IMR-90 (cell line): ENCODE measurements at regions not wholly inside any gene's neighbourhood (a gene's known extent, or its start where the extent isn't known, plus 50 kb on each side); places are given as distances from the start of the nearest gene placed in this dataset.

Source experiments
- ATAC-seq: fragments of 200-7000 bp; cut with Tn5 transposase; 2 replicates; pipeline ENCODE4 v1.9.1; 2020; ENCODE audit warnings: low read depth, mild to moderate bottlenecking, moderate library complexity
- BruUV-seq: library from RNA; stranded (reverse); fragments of 400-500 nt; replicated peaks from 2 replicates; lab custom pipeline; 2021; lab: Mats Ljungman, UMichigan
- CTCF ChIA-PET: fragments of 300-600 bp; formaldehyde crosslinking; extraction: SDS; loops from one replicate; lab custom pipeline; 2021; ENCODE audit warnings: antibody characterized with exemption; lab: Yijun Ruan, JAX
- POLR2A ChIA-PET: fragments of 300-600 bp; sonication (Branson Sonifier 250); formaldehyde crosslinking; loops from one replicate; lab custom pipeline; 2022; ENCODE audit warnings: antibody characterized with exemption; ENCODE audit not compliant: unreplicated experiment; lab: Charles Lee
- DNase-seq: peaks from one replicate; pipeline ENCODE4 v3.0.0; 2013
- H2AFZ ChIP-seq: replicated peaks from 2 replicates; pipeline ENCODE3; 2013; ENCODE audit warnings: low read length, mild to moderate bottlenecking; ENCODE audit not compliant: poor library complexity
- H2AK5ac ChIP-seq: 2 replicates; pipeline ENCODE4 v1.6.1; 2013; ENCODE audit warnings: low read depth, low read length, inconsistent platforms
- H2AK9ac ChIP-seq: replicated peaks from 2 replicates; pipeline ENCODE3; 2013; ENCODE audit warnings: mild to moderate bottlenecking, low read depth, low read length, moderate library complexity; ENCODE audit not compliant: poor library complexity
- H2BK120ac ChIP-seq: 2 replicates; pipeline ENCODE4 v1.6.1; 2013; ENCODE audit warnings: low read depth, low read length, inconsistent platforms
- H2BK15ac ChIP-seq: 3 replicates; pipeline ENCODE4 v1.6.1; 2013; ENCODE audit warnings: low read depth, low read length, inconsistent platforms
- H2BK20ac ChIP-seq: 2 replicates; pipeline ENCODE4 v1.6.1; 2013; ENCODE audit warnings: low read depth, mild to moderate bottlenecking, inconsistent platforms, low read length, moderate library complexity
- H2BK5ac ChIP-seq: 2 replicates; pipeline ENCODE4 v1.6.1; 2013; ENCODE audit warnings: mild to moderate bottlenecking, low read depth, low read length, inconsistent platforms; ENCODE audit not compliant: poor library complexity, severe bottlenecking
- H3K14ac ChIP-seq: replicated peaks from 2 replicates; pipeline ENCODE4 v1.6.1; 2013; ENCODE audit warnings: low read depth, low read length, inconsistent platforms
- H3K18ac ChIP-seq: 2 replicates; pipeline ENCODE4 v1.6.1; 2013; ENCODE audit warnings: low read depth, low read length, control low read depth
- H3K23ac ChIP-seq: 2 replicates; pipeline ENCODE4 v1.6.1; 2013; ENCODE audit warnings: low read depth, low read length, inconsistent platforms
- H3K27ac ChIP-seq: 2 replicates; pipeline ENCODE4 v1.5.1; 2013; ENCODE audit warnings: mild to moderate bottlenecking, control low read depth, low read length; ENCODE audit not compliant: insufficient read depth
- H3K27me3 ChIP-seq: 2 replicates; pipeline ENCODE4 v1.6.1; 2013; ENCODE audit warnings: low read length; ENCODE audit not compliant: control insufficient read depth, insufficient read depth
- H3K36me3 ChIP-seq: 2 replicates; pipeline ENCODE4 v1.6.1; 2013; ENCODE audit warnings: low read length, mixed read lengths; ENCODE audit not compliant: control insufficient read depth, insufficient read depth
- H3K4ac ChIP-seq: 2 replicates; pipeline ENCODE4 v1.6.1; 2013; ENCODE audit warnings: low read depth, low read length, inconsistent platforms
- H3K4me1 ChIP-seq: 2 replicates; pipeline ENCODE4 v1.6.1; 2013; ENCODE audit warnings: low read length, mixed read lengths; ENCODE audit not compliant: control insufficient read depth, insufficient read depth
- H3K4me2 ChIP-seq: 2 replicates; pipeline ENCODE4 v1.6.1; 2013; ENCODE audit warnings: low read depth, mild to moderate bottlenecking, control low read depth, low read length, moderate library complexity
- H3K4me3 ChIP-seq: 2 replicates; pipeline ENCODE4 v1.5.1; 2013; ENCODE audit warnings: low read depth, mild to moderate bottlenecking, control low read depth, low read length, moderate library complexity; ENCODE audit not compliant: insufficient read depth
- H3K56ac ChIP-seq: 2 replicates; pipeline ENCODE4 v1.6.1; 2013; ENCODE audit warnings: low read length, inconsistent platforms; ENCODE audit not compliant: insufficient read depth; ENCODE audit errors: extremely low read depth
- H3K79me1 ChIP-seq, 2 experiments: 2 replicates each; pipeline ENCODE4 v1.6.1; 2013; ENCODE audit warnings: low read length in 2 of 2, inconsistent platforms in 1 of 2, low read depth in 1 of 2
- H3K9ac ChIP-seq: 2 replicates; pipeline ENCODE4 v1.6.1; 2013; ENCODE audit warnings: low read depth, low read length, control low read depth
- H3K9me1 ChIP-seq: 2 replicates; pipeline ENCODE4 v1.6.1; 2013; ENCODE audit warnings: low read length, inconsistent platforms; ENCODE audit not compliant: insufficient read depth
- H3K9me3 ChIP-seq: 2 replicates; pipeline ENCODE4 v1.6.1; 2013; ENCODE audit warnings: low read length; ENCODE audit not compliant: control insufficient read depth, insufficient read depth
- H4K20me1 ChIP-seq: 2 replicates; pipeline ENCODE4 v1.6.1; 2013; ENCODE audit warnings: low read length, inconsistent platforms; ENCODE audit not compliant: insufficient read depth
- H4K5ac ChIP-seq: 2 replicates; pipeline ENCODE4 v1.6.1; 2013; ENCODE audit warnings: mild to moderate bottlenecking, low read depth, low read length, control low read depth
- H4K8ac ChIP-seq, 2 experiments: 2 replicates each; pipeline ENCODE4 v1.6.1; 2013; ENCODE audit warnings: low read depth in 2 of 2, low read length in 2 of 2, control low read depth in 1 of 2, inconsistent platforms in 1 of 2
- H4K91ac ChIP-seq: 2 replicates; pipeline ENCODE4 v1.6.1; 2013; ENCODE audit warnings: low read depth, low read length, inconsistent platforms; ENCODE audit not compliant: insufficient read depth
- BHLHE40 ChIP-seq: fragments of 150-350 bp; IDR thresholded peaks from 2 replicates; pipeline ENCODE4 v1.6.1; 2016; ENCODE audit warnings: mild to moderate bottlenecking, low read depth, low read length
- CEBPB ChIP-seq: IDR thresholded peaks from 2 replicates; pipeline ENCODE4 v1.6.1; 2012; ENCODE audit warnings: low read depth, low read length, improper control_type of control experiment
- CHD1 ChIP-seq: IDR thresholded peaks from 2 replicates; pipeline ENCODE4 v1.6.1; 2012; ENCODE audit warnings: low read depth, low read length, improper control_type of control experiment
- CTCF ChIP-seq: conservative IDR thresholded peaks from 2 replicates; pipeline ENCODE4 v1.5.1; 2012; ENCODE audit warnings: mild to moderate bottlenecking, low read depth, low read length, improper control_type of control experiment
- ELK1 ChIP-seq: fragments of 150-350 bp; IDR thresholded peaks from 2 replicates; pipeline ENCODE4 v1.6.1; 2016; ENCODE audit warnings: low read depth, mild to moderate bottlenecking, low read length, moderate library complexity, borderline replicate concordance
- FOS ChIP-seq: fragments of 150-350 bp; IDR thresholded peaks from 2 replicates; pipeline ENCODE4 v1.6.1; 2016; ENCODE audit warnings: low read depth, low read length
- MAFK ChIP-seq: IDR thresholded peaks from 2 replicates; pipeline ENCODE4 v1.6.1; 2012; ENCODE audit warnings: low read depth, low read length, improper control_type of control experiment
- MAZ ChIP-seq: IDR thresholded peaks from 2 replicates; pipeline ENCODE4 v1.6.1; 2012; ENCODE audit warnings: low read depth, mild to moderate bottlenecking, low read length, improper control_type of control experiment, moderate library complexity, borderline replicate concordance
- MXI1 ChIP-seq: IDR thresholded peaks from 2 replicates; pipeline ENCODE4 v1.6.1; 2012; ENCODE audit warnings: low read depth, mild to moderate bottlenecking, low read length, moderate library complexity, borderline replicate concordance
- NFE2L2 ChIP-seq: fragments of 150-350 bp; IDR thresholded peaks from 2 replicates; pipeline ENCODE4 v1.6.1; 2016; ENCODE audit warnings: low read depth, mild to moderate bottlenecking, low read length
- POLR2A ChIP-seq: IDR thresholded peaks from 2 replicates; pipeline ENCODE4 v1.6.1; 2012; ENCODE audit warnings: mild to moderate bottlenecking, low read depth, low read length
- RAD21 ChIP-seq: IDR thresholded peaks from 2 replicates; pipeline ENCODE4 v1.6.1; 2012; ENCODE audit warnings: low read length, improper control_type of control experiment
- RCOR1 ChIP-seq: IDR thresholded peaks from 2 replicates; pipeline ENCODE4 v1.6.1; 2012; ENCODE audit warnings: mild to moderate bottlenecking, low read length, improper control_type of control experiment; ENCODE audit not compliant: insufficient replicate concordance
- RFX5 ChIP-seq: IDR thresholded peaks from 2 replicates; pipeline ENCODE4 v1.8.0; 2012; ENCODE audit warnings: low read depth, mild to moderate bottlenecking, low read length, moderate library complexity
- SMC3 ChIP-seq: fragments of 150-350 bp; IDR thresholded peaks from 2 replicates; pipeline ENCODE4 v1.6.1; 2016; ENCODE audit warnings: low read depth, mild to moderate bottlenecking, antibody characterized with exemption, low read length, moderate library complexity
- USF2 ChIP-seq: fragments of 150-350 bp; IDR thresholded peaks from 2 replicates; pipeline ENCODE4 v1.6.1; 2017; ENCODE audit warnings: mild to moderate bottlenecking, antibody characterized with exemption, low read length, low read depth
- WGBS, 2 experiments: methylation state at CpG; one replicate each; pipeline versions ENCODE4 v1.1.5 to v1.1.7; 2013; ENCODE audit warnings: missing lambda C conversion rate in 2 of 2; ENCODE audit not compliant: insufficient read length in 1 of 2; ENCODE audit errors: extremely low coverage in 2 of 2; 5-methylcytosine and 5-hydroxymethylcytosine counted together
- dilution Hi-C: fragments of 300-500 bp; cut with HindIII; formaldehyde crosslinking; loops from one replicate; pipeline ENCODE4 v1.14.3; 2018; ENCODE audit warnings: low sequenced_read_pairs; ENCODE audit not compliant: unreplicated experiment
- in situ Hi-C: fragments of 300-500 bp; cut with MboI; formaldehyde crosslinking; loops from 3 replicates; pipeline ENCODE4 v1.14.3; 2019; ENCODE audit warnings: low sequenced_read_pairs, inconsistent platforms, mixed read lengths
- intact Hi-C: fragments of 100-400 bp; cut with micrococcal nuclease; formaldehyde crosslinking; loops from 2 replicates; pipeline ENCODE4 v1.10.0; 2022

- Histone ChIP-seq H2AFZ (no peak overlapping the region), H3K9ac (no peak overlapping the region), H2BK15ac (no peak overlapping the region), H4K8ac (no peak overlapping the region), H3K27me3 (no peaks in the 10 kb centered on the region), H4K91ac (no peak overlapping the region), H2AK9ac (no peak overlapping the region), H3K9me3 (no peaks in the 10 kb centered on the region), H3K4me3 (no peak overlapping the region), H3K36me3 (no peaks in the 10 kb centered on the region), H2BK20ac (no peak overlapping the region), H3K4me1 (no peaks in the 10 kb centered on the region), H3K23ac (no peak overlapping the region), H4K20me1 (no peaks in the 10 kb centered on the region), H3K14ac (no peak overlapping the region), H2AK5ac (no peak overlapping the region), H3K27ac (no peak overlapping the region), H2BK120ac (no peak overlapping the region), H3K9me1 (no peaks in the 10 kb centered on the region), H3K79me1 (no peaks in the 10 kb centered on the region), H3K4me2 (no peak overlapping the region), H2BK5ac (no peak overlapping the region), H3K18ac (no peak overlapping the region), H4K5ac (no peak overlapping the region), H3K4ac (no peak overlapping the region), H3K56ac (no peak overlapping the region)
- in situ Hi-C loops: no loop called here
- dilution Hi-C loops: no loop called here
- POLR2A ChIA-PET: no interaction called here
- TF ChIP-seq MAZ (no peak), MXI1 (no peak), CHD1 (no peak), CEBPB (no peak), USF2 (no peak), SMC3 (no peak), ELK1 (no peak), RCOR1 (no peak), RFX5 (no peak), POLR2A (no peak), NFE2L2 (no peak), MAFK (no peak), FOS (no peak), CTCF (no peak), RAD21 (no peak), BHLHE40 (no peak)
- DNase-seq (no peak), ATAC-seq (no peak)
- intact Hi-C loops: no loop called here
- CTCF ChIA-PET: no interaction called here
- 43% methylated on average over 1 of the region's 3 CpGs; no CpG with 5 or more reads in 1 of the 2 experiments for WGBS, 2 experiments
- BruUV-seq: no TSS peak
Observed at GRCh38 chr7:76121044-76121443, 73.1 kb downstream of the MDH2 start.
